HG03097 (cell line): ENCODE measurements at regions not wholly inside any gene's neighbourhood (a gene's known extent, or its start where the extent isn't known, plus 50 kb on each side); places are given as distances from the start of the nearest gene placed in this dataset.

ENCODE experiments used
- ATAC-seq: cut with Tn5 transposase; IDR thresholded peaks from one replicate; pipeline ENCODE4 v1.9.1; 2021; ENCODE audit not compliant: unreplicated experiment, low FRiP score

DNA sequence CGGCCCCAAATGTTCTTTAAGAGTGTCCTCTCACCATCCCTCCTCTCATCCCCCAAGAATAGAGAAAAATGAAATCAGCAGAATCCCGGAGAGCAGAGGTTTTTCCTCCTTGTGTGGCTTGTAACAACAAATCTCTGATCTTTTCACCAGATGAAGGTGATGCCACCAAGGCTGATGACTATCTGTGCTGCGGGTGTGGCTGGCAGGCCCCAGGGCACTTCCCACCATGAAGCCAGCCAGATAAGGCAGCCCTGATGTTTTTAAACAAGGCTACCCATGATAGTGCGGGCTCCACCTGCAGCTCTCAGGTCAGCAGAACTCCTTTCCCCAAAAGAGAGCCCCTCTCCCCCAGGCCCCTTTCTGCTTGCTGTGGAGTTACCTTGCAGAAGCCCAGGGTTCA is 58.0 kb upstream of the PARP11 start:
- ATAC-seq: no peak

DNA sequence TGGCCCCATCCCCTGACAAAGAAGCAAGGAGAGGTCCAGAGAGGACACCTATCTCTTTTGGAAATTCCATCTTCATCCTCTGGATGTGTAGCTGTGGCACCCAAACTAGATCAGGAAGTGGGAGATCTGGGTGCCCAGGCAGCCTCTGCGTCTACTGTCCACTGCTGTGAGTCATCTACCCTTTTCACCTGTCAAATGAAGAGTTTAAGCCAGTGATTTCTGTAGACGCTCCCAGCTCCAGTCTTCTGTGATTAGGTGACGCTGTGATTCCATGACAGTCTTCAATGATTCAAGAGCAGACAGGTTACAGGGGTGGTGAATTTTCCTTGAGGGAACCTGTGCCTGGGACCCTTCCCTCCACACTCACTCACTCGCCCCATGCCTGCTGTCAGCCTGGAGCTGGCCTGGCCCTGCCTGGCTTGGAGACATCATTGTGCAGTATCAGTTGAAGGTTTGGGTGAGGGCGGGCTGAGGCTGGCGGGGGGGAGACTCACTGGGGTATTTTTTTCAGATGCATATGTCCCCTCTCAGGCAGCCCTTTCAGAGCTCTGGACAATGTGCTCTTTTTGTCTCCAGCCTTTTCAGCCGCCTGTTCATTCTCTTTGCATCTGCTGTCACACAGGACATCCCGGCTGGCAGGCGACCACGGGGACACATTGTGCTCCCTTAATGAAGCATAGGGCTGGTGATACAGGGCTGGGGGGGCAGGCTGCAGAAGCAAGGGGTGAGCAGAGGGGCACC is 56.8 kb upstream of the PARP11 start:
- ATAC-seq: no peak

- no peak for ATAC-seq
Measured at GRCh38 chr12:3928538-3929184, 55.5 kb upstream of the PARP11 start.

DNA sequence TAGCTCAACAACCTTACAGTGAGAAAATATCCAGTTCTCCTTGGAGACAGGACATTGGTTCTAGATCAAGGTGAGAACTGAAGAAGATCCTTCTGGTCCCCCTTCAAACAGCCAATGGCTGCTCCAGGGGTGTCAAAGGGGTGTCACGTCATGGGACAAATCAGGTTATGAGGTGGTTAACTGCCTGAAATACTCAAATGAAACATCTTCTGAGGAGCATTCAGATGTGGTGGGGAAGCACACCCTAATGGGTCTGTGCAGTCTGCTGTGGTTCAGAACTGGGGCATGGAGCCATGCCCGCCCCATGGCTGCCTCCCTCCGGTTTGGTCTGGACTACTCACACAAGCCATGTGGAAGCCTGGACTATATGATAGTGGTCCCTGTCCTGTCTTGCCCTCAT is 52.4 kb upstream of the PARP11 start:
- no peak for ATAC-seq

DNA sequence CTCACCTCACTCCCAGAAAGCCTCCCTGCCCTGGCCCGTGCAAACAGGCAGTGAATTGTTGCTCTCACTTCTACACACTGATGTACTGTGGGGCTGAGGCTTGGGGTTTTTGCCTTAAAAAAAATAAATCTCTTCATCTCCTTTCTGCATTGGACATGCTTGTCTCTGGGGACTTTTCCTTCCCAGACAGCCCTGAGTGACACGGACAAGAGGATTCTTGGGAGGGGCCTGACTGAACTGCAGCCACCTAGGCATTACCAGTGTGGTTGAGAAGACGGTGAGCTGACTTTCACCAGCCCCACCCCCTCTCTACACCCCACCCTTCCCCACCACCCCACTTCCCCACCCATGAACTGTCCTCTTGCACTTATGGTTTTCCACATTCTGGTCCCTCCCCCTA is 51.6 kb upstream of the PARP11 start:
- ATAC-seq: no peak

DNA sequence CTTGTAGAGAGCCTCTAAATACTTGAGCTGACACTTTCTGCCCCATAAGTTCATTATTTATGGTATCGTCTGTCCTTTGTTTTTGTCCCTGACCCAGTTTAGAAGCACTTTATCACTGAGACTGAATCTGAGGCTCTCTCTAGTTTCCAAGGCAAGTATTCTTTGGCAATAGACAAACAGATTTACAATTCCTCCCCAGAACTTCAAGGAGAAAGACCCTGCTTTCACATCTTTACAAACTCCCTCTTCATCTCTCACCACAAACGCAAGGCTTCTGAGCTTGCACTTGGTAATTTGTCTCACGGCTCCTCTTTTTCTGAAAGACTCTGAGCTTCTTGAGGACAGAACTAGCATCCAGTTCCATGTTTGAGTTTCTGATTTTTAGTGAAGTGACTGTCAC is 49.8 kb upstream of the PARP11 start:
- no peak for ATAC-seq
